Heart right ventricle (tissue), 16 donors: ENCODE measurements at regions not wholly inside any gene's neighbourhood (a gene's known extent, or its start where the extent isn't known, plus 50 kb on each side); places are given as distances from the start of the nearest gene placed in this dataset.

Source experiments
- ATAC-seq, 8 donors: fragments of 200-7000 bp; cut with Tn5 transposase; one replicate each; pipeline ENCODE4 v1.9.1; 2020; ENCODE audit warnings: mild to moderate bottlenecking in 8 of 8, moderate library complexity in 8 of 8, moderate number of reproducible peaks in 1 of 8
- DNase-seq, 2 donors: peaks; one replicate each; pipeline ENCODE4 v3.0.0-alpha.2; 2020
- H3K27ac ChIP-seq, 10 donors: fragments of 200-600 bp; sonication (generic) in 2 of 10; one replicate each; pipeline versions ENCODE4 v1.5.0 to v1.8.0; 2020 to 2022; ENCODE audit warnings: mild to moderate bottlenecking in 3 of 10
- H3K27me3 ChIP-seq, 7 donors: fragments of 200-600 bp; one replicate each; pipeline ENCODE4 v1.8.0; 2021 to 2022; ENCODE audit warnings: mild to moderate bottlenecking in 2 of 7
- H3K36me3 ChIP-seq, 9 donors: fragments of 200-600 bp; sonication (generic) in 1 of 9; one replicate each; pipeline versions ENCODE4 v1.5.0 to v1.8.0; 2020 to 2022; ENCODE audit warnings: mild to moderate bottlenecking in 2 of 9
- H3K4me1 ChIP-seq, 9 donors: fragments of 200-600 bp; sonication (generic) in 1 of 9; one replicate each; pipeline versions ENCODE4 v1.5.0 to v1.8.0; 2020 to 2022; ENCODE audit warnings: mild to moderate bottlenecking in 4 of 9
- H3K4me3 ChIP-seq, 10 donors: fragments of 200-600 bp; sonication (generic) in 2 of 10; one replicate each; pipeline versions ENCODE4 v1.5.0 to v1.8.0; 2020 to 2022; ENCODE audit warnings: mild to moderate bottlenecking in 7 of 10, moderate library complexity in 2 of 10
- H3K9me3 ChIP-seq, 11 donors: fragments of 200-600 bp in 10 of 11; sonication (generic) in 2 of 11; one replicate each; pipeline versions ENCODE4 v1.5.0 to v1.8.0; 2013 to 2022; ENCODE audit warnings: mild to moderate bottlenecking in 2 of 11, control low read depth in 1 of 11, moderate library complexity in 1 of 11
- WGBS, 2 donors: extraction: QIAGEN DNeasy Blood & Tissue Kit; methylation state at CpG; one replicate each; pipeline ENCODE4 v1.1.7; 2013; ENCODE audit warnings: inconsistent platforms in 1 of 2; 5-methylcytosine and 5-hydroxymethylcytosine counted together
- intact Hi-C, 10 donors: fragments of 100-400 bp; cut with DNase I; formaldehyde crosslinking; loops; one replicate each; pipeline versions ENCODE4 v1.11.1 to v1.14.2; 2022
- TF ChIP-seq, protein P1 (sequence below), 9 donors: fragments of 200-600 bp; sonication (generic) in 2 of 9; IDR thresholded peaks; one replicate each; pipeline versions ENCODE4 v1.5.0 to v1.8.0; 2021 to 2022; ENCODE audit warnings: antibody characterized with exemption in 9 of 9, mild to moderate bottlenecking in 5 of 9, moderate library complexity in 1 of 9
- donor health status: Arrhythmogenic right ventricular cardiomyopathy.
- donor health status: ischemic (EF 13 %, LVEDD 7.1; RV severe dilation, severe dysfunction).
- donor health status: healthy with polysubstance abuse.
- donor health status: DM: no; HTN: yes; CAD: no.
- donor health status: DM: no; HTN: no; CAD: no.
- donor health status: ischemic (EF 25% LVEDD 6.9; RV normal size, moderate dysfunction).
- donor health status: ischemic (EF 25% LVEDD 5.7; RV mildly dilated, moderate dysfunction).
- donor health status: healthy.
- donor health status: DM: yes; HTN: yes; CAD: no.
- donor health status: Ischemic cardiomyopathy.
- donor health status: ischemic (EF 35%, LVEDD 5.7; RV mildly dilated, moderate dysfunction).
- donor health status: nonischemic (EF 11% LVEDD 7.7; RV severe dilation, severe dysfunction).
- donor health status: DM: yes; HTN: yes; CAD: no.
- donor health status: PGD.
- donor health status: ischemic (EF 29% LVEDD 5.4; RV normal size, mild dysfunction).
- donor health status: nonischemic (EF 23%, LVEDD 6.1; RV moderate dilation, normal function).

DNA sequence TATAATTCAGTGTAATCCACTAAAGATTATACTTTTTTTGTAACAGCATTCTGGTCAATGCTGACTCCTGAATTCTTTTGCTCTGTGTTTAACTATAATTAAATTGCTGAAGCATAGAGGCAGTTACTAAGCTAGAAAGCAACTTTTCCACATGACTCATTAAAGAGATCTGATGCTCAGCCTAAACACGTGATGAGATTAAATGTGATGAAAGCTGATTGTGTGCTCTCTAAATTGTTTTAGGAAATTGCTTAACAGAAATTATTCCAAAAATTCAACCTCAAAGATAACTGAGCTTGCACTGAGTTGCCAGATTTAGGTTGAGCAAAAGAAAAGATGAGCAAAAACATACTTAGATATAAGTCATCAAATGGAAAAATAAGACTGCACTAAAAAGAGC lies 1033.6 kb downstream of the FAM181B start:
- H3K27ac ChIP-seq, result no peak overlapping the region
- H3K9me3 ChIP-seq, result peaks cover 0 to 84% (median 43%) of the 10 kb centered on the region in 11 donors
- no peak overlapping the region for H3K4me3 ChIP-seq
- ATAC-seq (no peak), DNase-seq (no peak)
- TF ChIP-seq, protein P1, sequence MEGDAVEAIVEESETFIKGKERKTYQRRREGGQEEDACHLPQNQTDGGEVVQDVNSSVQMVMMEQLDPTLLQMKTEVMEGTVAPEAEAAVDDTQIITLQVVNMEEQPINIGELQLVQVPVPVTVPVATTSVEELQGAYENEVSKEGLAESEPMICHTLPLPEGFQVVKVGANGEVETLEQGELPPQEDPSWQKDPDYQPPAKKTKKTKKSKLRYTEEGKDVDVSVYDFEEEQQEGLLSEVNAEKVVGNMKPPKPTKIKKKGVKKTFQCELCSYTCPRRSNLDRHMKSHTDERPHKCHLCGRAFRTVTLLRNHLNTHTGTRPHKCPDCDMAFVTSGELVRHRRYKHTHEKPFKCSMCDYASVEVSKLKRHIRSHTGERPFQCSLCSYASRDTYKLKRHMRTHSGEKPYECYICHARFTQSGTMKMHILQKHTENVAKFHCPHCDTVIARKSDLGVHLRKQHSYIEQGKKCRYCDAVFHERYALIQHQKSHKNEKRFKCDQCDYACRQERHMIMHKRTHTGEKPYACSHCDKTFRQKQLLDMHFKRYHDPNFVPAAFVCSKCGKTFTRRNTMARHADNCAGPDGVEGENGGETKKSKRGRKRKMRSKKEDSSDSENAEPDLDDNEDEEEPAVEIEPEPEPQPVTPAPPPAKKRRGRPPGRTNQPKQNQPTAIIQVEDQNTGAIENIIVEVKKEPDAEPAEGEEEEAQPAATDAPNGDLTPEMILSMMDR (IDR thresholded peaks at IDR 0.05), result no peak
- no peaks in the 10 kb centered on the region for H3K27me3 ChIP-seq
- H3K4me1 ChIP-seq, result no peaks in the 10 kb centered on the region
- intact Hi-C loops, result no loop called here
- H3K36me3 ChIP-seq, result no peaks in the 10 kb centered on the region
- 34 to 57% methylated on average over 1 of the region's 1 CpG for WGBS, 2 donors

DNA sequence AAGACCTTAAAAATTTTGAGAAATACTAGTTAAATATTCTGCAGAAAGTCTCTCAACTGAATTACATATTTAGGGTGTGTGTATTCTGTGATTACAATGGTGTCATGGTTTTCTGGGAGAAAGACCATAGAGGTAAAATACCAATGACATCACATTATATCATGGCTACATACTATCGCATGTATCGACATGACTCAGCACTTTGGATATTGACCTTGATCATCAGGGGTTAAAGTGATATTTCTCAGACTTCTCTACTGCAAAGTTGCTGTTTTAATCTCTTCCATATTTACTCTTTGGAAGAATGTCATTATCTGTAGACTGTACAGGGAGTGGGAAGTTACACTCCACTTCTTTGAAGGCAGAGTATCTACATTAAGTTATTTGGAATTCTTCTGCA lies 1046.6 kb downstream of the FAM181B start:
- no peaks in the 10 kb centered on the region for H3K36me3 ChIP-seq
- ATAC-seq (no peak), DNase-seq (no peak)
- H3K4me1 ChIP-seq, result no peaks in the 10 kb centered on the region
- intact Hi-C loops, result no loop called here
- H3K9me3 ChIP-seq, result peaks cover 0 to 14% (median 0%) of the 10 kb centered on the region in 11 donors
- no peaks in the 10 kb centered on the region for H3K27me3 ChIP-seq
- no peak overlapping the region for H3K27ac ChIP-seq
- WGBS, 2 donors, result 89 to 97% methylated on average over 2 of the region's 2 CpGs
- no peak overlapping the region for H3K4me3 ChIP-seq
- TF ChIP-seq, protein P1 (IDR thresholded peaks at IDR 0.05), result no peak

DNA sequence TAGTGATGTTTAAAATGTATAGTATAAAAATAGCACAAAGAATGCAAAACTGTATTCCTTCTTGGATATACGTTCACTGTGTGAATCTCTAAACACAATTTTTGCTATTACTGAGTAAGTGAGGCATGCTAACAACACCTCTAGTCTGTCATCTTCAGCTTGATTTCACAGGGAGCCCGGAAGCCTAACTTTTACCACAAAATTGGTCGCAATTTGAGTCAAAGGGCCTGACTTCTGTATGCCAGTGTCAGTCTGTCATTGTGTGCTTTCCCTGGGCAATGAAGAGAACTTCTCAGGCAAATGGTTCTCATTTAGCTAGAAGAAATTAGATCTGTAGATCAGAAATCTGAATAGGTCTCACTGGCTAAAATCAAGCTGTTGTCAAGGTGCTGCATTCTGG lies 1059.5 kb downstream of the FAM181B start:
- Histone ChIP-seq H3K4me1 (no peaks in the 10 kb centered on the region), H3K27me3 (no peaks in the 10 kb centered on the region), H3K36me3 (no peaks in the 10 kb centered on the region), H3K9me3 (peaks cover 0 to 27% (median 7%) of the 10 kb centered on the region in 11 donors), H3K4me3 (no peak overlapping the region), H3K27ac (no peak overlapping the region)
- 67 to 78% methylated on average over 3 of the region's 3 CpGs for WGBS, 2 donors
- ATAC-seq (no peak), DNase-seq (no peak)
- TF ChIP-seq, protein P1 (IDR thresholded peaks at IDR 0.05), result no peak
- intact Hi-C loops, result no loop called here

DNA sequence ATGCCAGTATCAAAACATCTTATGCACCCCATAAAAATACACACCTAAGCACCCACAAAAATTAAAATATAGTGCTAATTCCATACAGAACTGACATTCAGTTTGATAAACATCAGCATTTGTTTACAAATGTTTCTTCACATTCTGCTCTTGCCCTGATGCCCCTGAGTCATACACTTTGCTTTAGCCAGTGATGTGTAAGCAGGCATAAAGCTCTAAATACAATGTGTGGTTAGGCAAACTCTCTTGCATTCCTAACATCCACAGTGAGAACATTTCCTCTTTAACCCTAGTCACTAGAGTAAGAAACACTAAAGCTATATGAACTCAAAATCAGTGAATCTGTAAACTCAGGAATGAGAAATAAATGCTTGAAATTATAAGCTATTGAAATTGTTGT lies 1060.7 kb downstream of the FAM181B start:
- TF ChIP-seq, protein P1 (IDR thresholded peaks at IDR 0.05), result no peak
- Histone ChIP-seq H3K36me3 (no peaks in the 10 kb centered on the region), H3K27me3 (no peaks in the 10 kb centered on the region), H3K27ac (no peak overlapping the region), H3K4me1 (no peaks in the 10 kb centered on the region), H3K9me3 (peaks cover 0 to 22% (median 7%) of the 10 kb centered on the region in 11 donors), H3K4me3 (no peak overlapping the region)
- ATAC-seq (no peak), DNase-seq (no peak)
- intact Hi-C loops, result no loop called here
